ENCODE measurements at regions not wholly inside any gene's neighbourhood (a gene's known extent, or its start where the extent isn't known, plus 50 kb on each side); places are given as distances from the start of the nearest gene placed in this dataset.

DNA sequence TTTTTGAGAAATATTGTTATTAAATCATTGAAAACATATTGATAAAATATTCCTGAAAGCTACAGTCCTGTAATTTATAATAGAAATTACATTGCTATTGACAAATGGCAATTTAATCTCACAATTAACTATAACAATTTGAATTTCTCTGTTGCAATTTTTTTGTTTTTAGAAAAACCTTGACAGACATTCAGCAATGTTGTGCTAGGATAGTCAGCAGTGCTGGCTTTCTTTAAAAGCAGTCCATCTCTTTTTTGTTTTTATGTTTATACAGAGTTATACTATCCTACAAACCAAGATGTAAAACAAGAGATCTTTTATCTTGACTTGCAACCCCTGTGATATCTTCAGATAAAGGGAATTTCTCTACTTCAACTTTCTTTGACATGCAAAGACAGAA, 93.1 kb downstream of the TUSC7 start:
- TF ChIP-seq TAF1 (IDR thresholded peaks at IDR 0.05; ENCODE audit: borderline replicate concordance, insufficient read depth, low read length) (no peak), POLR2AphosphoS5 (IDR thresholded peaks at IDR 0.05; ENCODE audit: low read depth, low read length) (no peak), SIN3A (IDR thresholded peaks at IDR 0.05; ENCODE audit: borderline replicate concordance, insufficient read depth, low read length) (no peak), FOXP2 (optimal IDR thresholded peaks at IDR 0.05; ENCODE audit: borderline replicate concordance, extremely low read depth, extremely low read length, insufficient read depth) (no peak), REST (IDR thresholded peaks at IDR 0.05; ENCODE audit: insufficient read depth in 1 of 2, low read depth in 2 of 2, low read length in 2 of 2) (no peak)

GRCh38 chr3:116806351-116806750, 96.8 kb downstream of the TUSC7 start:
- TF ChIP-seq SIN3A (IDR thresholded peaks at IDR 0.05; ENCODE audit: borderline replicate concordance, insufficient read depth, low read length) (no peak), TAF1 (IDR thresholded peaks at IDR 0.05; ENCODE audit: borderline replicate concordance, insufficient read depth, low read length) (no peak), POLR2AphosphoS5 (IDR thresholded peaks at IDR 0.05; ENCODE audit: low read depth, low read length) (no peak), REST (IDR thresholded peaks at IDR 0.05; ENCODE audit: insufficient read depth in 1 of 2, low read depth in 2 of 2, low read length in 2 of 2) (no peak), FOXP2 (optimal IDR thresholded peaks at IDR 0.05; ENCODE audit: borderline replicate concordance, extremely low read depth, extremely low read length, insufficient read depth) (no peak)

DNA sequence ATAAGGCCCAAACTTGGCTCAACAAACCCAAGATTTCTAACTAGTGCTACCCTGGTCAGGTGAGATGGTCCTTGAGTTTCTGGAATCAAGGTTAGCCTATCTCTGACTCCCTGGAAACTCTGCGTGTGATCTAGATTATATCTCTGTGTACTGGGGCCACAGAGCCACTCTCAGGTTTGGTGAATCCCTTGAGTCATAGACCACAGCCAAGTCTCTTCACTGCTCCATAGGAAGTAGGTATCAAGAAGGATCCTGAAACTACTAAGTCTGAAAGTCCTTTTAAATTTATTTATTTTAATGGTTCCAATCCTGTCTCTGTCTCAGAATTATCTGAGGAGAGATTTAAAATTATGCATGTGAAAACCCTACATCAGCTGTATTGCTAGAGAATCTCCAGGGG, 99.1 kb downstream of the TUSC7 start:
- TF ChIP-seq FOXP2 (optimal IDR thresholded peaks at IDR 0.05; ENCODE audit: borderline replicate concordance, extremely low read depth, extremely low read length, insufficient read depth), result no peak
- TF ChIP-seq TAF1 (IDR thresholded peaks at IDR 0.05; ENCODE audit: borderline replicate concordance, insufficient read depth, low read length), result no peak
- TF ChIP-seq REST (IDR thresholded peaks at IDR 0.05; ENCODE audit: insufficient read depth in 1 of 2, low read depth in 2 of 2, low read length in 2 of 2), result no peak
- no peak for TF ChIP-seq POLR2AphosphoS5 (IDR thresholded peaks at IDR 0.05; ENCODE audit: low read depth, low read length)
- TF ChIP-seq SIN3A (IDR thresholded peaks at IDR 0.05; ENCODE audit: borderline replicate concordance, insufficient read depth, low read length), result no peak

DNA sequence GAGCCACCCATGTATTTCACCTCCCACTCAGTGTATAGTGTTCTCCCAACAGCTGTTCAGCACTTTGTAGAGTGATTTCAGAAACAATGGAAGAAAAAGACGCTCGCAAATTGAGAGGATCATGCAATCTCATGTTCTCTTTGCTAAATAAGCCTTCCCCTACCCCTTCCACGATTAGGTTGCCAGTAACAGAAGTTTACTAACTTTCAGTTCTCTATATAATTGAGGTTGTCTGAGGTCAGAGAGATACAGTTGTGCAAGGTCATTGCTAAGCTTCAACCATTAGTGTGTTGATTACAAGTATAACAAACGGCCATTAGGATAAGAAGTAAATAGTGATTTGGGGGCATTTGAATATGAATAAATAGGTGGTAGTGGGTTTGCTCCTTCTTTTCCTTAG, 99.6 kb downstream of the TUSC7 start:
- no peak for TF ChIP-seq REST (IDR thresholded peaks at IDR 0.05; ENCODE audit: insufficient read depth in 1 of 2, low read depth in 2 of 2, low read length in 2 of 2)
- no peak for TF ChIP-seq POLR2AphosphoS5 (IDR thresholded peaks at IDR 0.05; ENCODE audit: low read depth, low read length)
- TF ChIP-seq FOXP2 (optimal IDR thresholded peaks at IDR 0.05; ENCODE audit: borderline replicate concordance, extremely low read depth, extremely low read length, insufficient read depth), result no peak
- no peak for TF ChIP-seq TAF1 (IDR thresholded peaks at IDR 0.05; ENCODE audit: borderline replicate concordance, insufficient read depth, low read length)
- no peak for TF ChIP-seq SIN3A (IDR thresholded peaks at IDR 0.05; ENCODE audit: borderline replicate concordance, insufficient read depth, low read length)

DNA sequence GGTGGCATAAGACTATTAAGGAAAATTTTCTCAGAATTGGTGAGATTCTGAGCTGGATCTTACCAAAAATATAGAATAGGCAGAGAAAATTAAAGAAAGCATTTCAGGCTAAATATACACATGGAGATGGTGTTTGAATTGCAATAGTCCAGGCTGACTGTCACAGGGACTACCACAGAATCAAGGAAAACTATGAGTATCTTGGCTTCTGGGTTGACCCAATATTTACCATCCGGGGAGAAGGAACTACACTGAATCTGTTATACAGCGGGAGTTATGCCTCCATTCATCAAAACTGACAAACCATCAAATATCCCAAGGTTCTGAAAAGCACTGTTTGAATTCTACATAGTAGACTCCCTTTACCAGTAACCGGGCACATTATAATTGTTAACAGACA, 102.2 kb downstream of the TUSC7 start:
- TF ChIP-seq POLR2AphosphoS5 (IDR thresholded peaks at IDR 0.05; ENCODE audit: low read depth, low read length), result no peak
- no peak for TF ChIP-seq TAF1 (IDR thresholded peaks at IDR 0.05; ENCODE audit: borderline replicate concordance, insufficient read depth, low read length)
- no peak for TF ChIP-seq SIN3A (IDR thresholded peaks at IDR 0.05; ENCODE audit: borderline replicate concordance, insufficient read depth, low read length)
- no peak for TF ChIP-seq REST (IDR thresholded peaks at IDR 0.05; ENCODE audit: insufficient read depth in 1 of 2, low read depth in 2 of 2, low read length in 2 of 2)
- no peak for TF ChIP-seq FOXP2 (optimal IDR thresholded peaks at IDR 0.05; ENCODE audit: borderline replicate concordance, extremely low read depth, extremely low read length, insufficient read depth)

Data from PFSK-1 (cell line).